Neutrophil (primary cell): ENCODE measurements at regions not wholly inside any gene's neighbourhood (a gene's known extent, or its start where the extent isn't known, plus 50 kb on each side); places are given as distances from the start of the nearest gene placed in this dataset.
"Not testable (repeated sequence)": the region's sequence is repeated elsewhere in the genome, so short reads cannot be mapped to it uniquely, and the experiment has no call there.

Experiments used
- H3K27ac ChIP-seq: fragments of 200-600 bp; sonication (generic); 2 replicates; pipeline ENCODE4 v1.5.1; 2016; ENCODE audit warnings: mild to moderate bottlenecking, moderate library complexity
- H3K27me3 ChIP-seq: fragments of 200-600 bp; sonication (generic); 2 replicates; pipeline ENCODE4 v1.6.0; 2016; ENCODE audit warnings: mild to moderate bottlenecking
- H3K36me3 ChIP-seq: fragments of 200-600 bp; sonication (generic); 2 replicates; pipeline ENCODE4 v1.5.1; 2017
- H3K4me1 ChIP-seq, 2 experiments: fragments of 200-600 bp in 1 of 2; sonication (generic) in 1 of 2; 1 replicate in 1 of 2; 2 replicates in 1 of 2; pipeline versions ENCODE4 v1.5.1 to v1.6.1; 2013 to 2016; ENCODE audit warnings: low read depth in 1 of 2, low read length in 1 of 2, mild to moderate bottlenecking in 1 of 2, moderate library complexity in 1 of 2; ENCODE audit not compliant: control insufficient read depth in 1 of 2, insufficient read depth in 1 of 2
- H3K4me3 ChIP-seq, 2 experiments: fragments of 200-600 bp in 1 of 2; sonication (generic) in 1 of 2; 1 replicate in 1 of 2; 2 replicates in 1 of 2; pipeline ENCODE4 v1.5.1; 2013 to 2016; ENCODE audit warnings: low read depth in 1 of 2, low read length in 1 of 2, mild to moderate bottlenecking in 1 of 2, moderate library complexity in 1 of 2
- H3K9me3 ChIP-seq: fragments of 200-600 bp; sonication (generic); 2 replicates; pipeline ENCODE4 v1.5.1; 2016
- CTCF ChIP-seq: fragments of 200-600 bp; sonication (generic); IDR thresholded peaks from 2 replicates; pipeline ENCODE4 v1.5.1; 2016; ENCODE audit warnings: antibody characterized with exemption

- Histone ChIP-seq H3K4me1 (no peaks in the 10 kb centered on the region), H3K27ac (no peak overlapping the region), H3K4me3 (no peak overlapping the region), H3K9me3 (no peaks in the 10 kb centered on the region), H3K36me3 (no peaks in the 10 kb centered on the region), H3K27me3 (no peaks in the 10 kb centered on the region)
- no peak for TF ChIP-seq CTCF
Measured at GRCh38 chr2:870426-870825, 80.2 kb upstream of the SNTG2 start.

- H3K4me1 ChIP-seq = no peaks in the 10 kb centered on the region
- H3K4me3 ChIP-seq = no peak overlapping the region
- no peak overlapping the region for H3K27ac ChIP-seq
- no peaks in the 10 kb centered on the region for H3K36me3 ChIP-seq
- no peak for TF ChIP-seq CTCF
- no peaks in the 10 kb centered on the region for H3K9me3 ChIP-seq
- no peaks in the 10 kb centered on the region for H3K27me3 ChIP-seq
Measured at GRCh38 chr2:869894-870293, 80.8 kb upstream of the SNTG2 start.

- no peaks in the 10 kb centered on the region for H3K36me3 ChIP-seq
- H3K9me3 ChIP-seq = no peaks in the 10 kb centered on the region
- H3K4me3 ChIP-seq = no peak overlapping the region
- H3K27ac ChIP-seq = no peak overlapping the region
- TF ChIP-seq CTCF = no peak
- H3K27me3 ChIP-seq = no peaks in the 10 kb centered on the region
- H3K4me1 ChIP-seq = no peaks in the 10 kb centered on the region
Measured at GRCh38 chr2:869357-869871, 81.2 kb upstream of the SNTG2 start.

GRCh38 chr2:868857-869256 lies 81.8 kb upstream of the SNTG2 start:
- H3K27ac ChIP-seq, H3K27me3 ChIP-seq, H3K36me3 ChIP-seq, H3K9me3 ChIP-seq, H3K4me1 ChIP-seq, H3K4me3 ChIP-seq: not testable (repeated sequence)

- H3K36me3 ChIP-seq = no peaks in the 10 kb centered on the region
- no peaks in the 10 kb centered on the region for H3K27me3 ChIP-seq
- no peak for TF ChIP-seq CTCF
- no peaks in the 10 kb centered on the region for H3K4me1 ChIP-seq
- H3K27ac ChIP-seq = no peak overlapping the region
- no peaks in the 10 kb centered on the region for H3K9me3 ChIP-seq
- H3K4me3 ChIP-seq = no peak overlapping the region
Measured at GRCh38 chr2:867296-867695, 83.4 kb upstream of the SNTG2 start.

GRCh38 chr2:866887-867286 lies 83.8 kb upstream of the SNTG2 start:
- Histone ChIP-seq H3K4me1 (no peaks in the 10 kb centered on the region), H3K4me3 (no peak overlapping the region), H3K36me3 (no peaks in the 10 kb centered on the region), H3K27ac (no peak overlapping the region), H3K27me3 (no peaks in the 10 kb centered on the region), H3K9me3 (no peaks in the 10 kb centered on the region)
- no peak for TF ChIP-seq CTCF
